Left lung (tissue), 4 donors: ENCODE measurements at regions not wholly inside any gene's neighbourhood (a gene's known extent, or its start where the extent isn't known, plus 50 kb on each side); places are given as distances from the start of the nearest gene placed in this dataset.

Experiments used
- ATAC-seq: fragments of 200-7000 bp; cut with Tn5 transposase; one replicate; pipeline ENCODE4 v1.9.1; 2020; ENCODE audit warnings: moderate library complexity
- DNase-seq, 4 donors: peaks; one replicate each; pipeline ENCODE4 v3.0.0-alpha.2; 2013 to 2020
- H3K27ac ChIP-seq, 2 donors: fragments of 200-600 bp; sonication (generic) in 1 of 2; one replicate each; pipeline versions ENCODE4 v1.5.0 to v1.8.0; 2020 to 2021
- H3K27me3 ChIP-seq, 2 donors: fragments of 200-600 bp; sonication (generic) in 1 of 2; one replicate each; pipeline versions ENCODE4 v1.5.0 to v1.8.0; 2020 to 2021
- H3K36me3 ChIP-seq, 2 donors: fragments of 200-600 bp; sonication (generic) in 1 of 2; one replicate each; pipeline versions ENCODE4 v1.5.0 to v1.8.0; 2020 to 2021
- H3K4me1 ChIP-seq, 2 donors: fragments of 200-600 bp; one replicate each; pipeline ENCODE4 v1.8.0; 2021
- H3K4me3 ChIP-seq, 2 donors: fragments of 200-600 bp; sonication (generic) in 1 of 2; one replicate each; pipeline versions ENCODE4 v1.5.0 to v1.8.0; 2020 to 2021; ENCODE audit warnings: mild to moderate bottlenecking in 1 of 2
- H3K9me3 ChIP-seq, 2 donors: fragments of 200-600 bp; sonication (generic) in 1 of 2; one replicate each; pipeline versions ENCODE4 v1.5.0 to v1.8.0; 2020 to 2021
- CTCF ChIP-seq, 2 donors: fragments of 200-600 bp; sonication (generic) in 1 of 2; IDR thresholded peaks; one replicate each; pipeline versions ENCODE4 v1.5.0 to v1.8.0; 2021; ENCODE audit warnings: antibody characterized with exemption in 2 of 2
- intact Hi-C, 2 donors: fragments of 100-400 bp; cut with DNase I; formaldehyde crosslinking; loops; one replicate each; pipeline versions ENCODE4 v1.11.2 to v1.14.2; 2022
- donor health status: DM: no; HTN: yes; CAD: no.
- donor health status: DM: no; HTN: no; CAD: no.

DNA sequence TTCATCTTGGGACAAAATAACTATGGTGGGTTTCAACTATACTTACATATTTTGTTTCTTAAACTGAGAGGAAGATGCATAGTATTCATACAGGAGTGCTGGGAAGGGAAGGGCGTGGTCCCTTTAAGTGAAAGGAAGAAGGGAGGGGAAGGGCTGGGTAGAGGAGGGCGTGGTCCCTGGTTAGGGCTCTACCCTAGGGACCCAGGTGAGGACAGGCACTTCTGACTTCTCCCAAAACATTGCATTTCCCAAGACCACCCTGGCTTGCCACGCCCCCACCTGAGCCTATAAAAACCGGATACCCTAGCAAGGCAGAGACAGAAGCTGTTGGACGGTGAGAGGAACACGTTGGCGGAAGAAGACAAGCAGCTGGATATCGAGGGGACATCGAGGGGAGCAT is 157.6 kb upstream of the PLXNA4 start:
- Histone ChIP-seq H3K4me3 (no peak overlapping the region), H3K27ac (no peak overlapping the region), H3K36me3 (no peaks in the 10 kb centered on the region), H3K27me3 (peaks cover 0 to 2% of the 10 kb centered on the region in 2 donors), H3K9me3 (no peaks in the 10 kb centered on the region), H3K4me1 (no peaks in the 10 kb centered on the region)
- DNase-seq (no peak), ATAC-seq (no peak)
- intact Hi-C loops = no loop called here
- TF ChIP-seq CTCF (IDR thresholded peaks at IDR 0.05) = no peak

DNA sequence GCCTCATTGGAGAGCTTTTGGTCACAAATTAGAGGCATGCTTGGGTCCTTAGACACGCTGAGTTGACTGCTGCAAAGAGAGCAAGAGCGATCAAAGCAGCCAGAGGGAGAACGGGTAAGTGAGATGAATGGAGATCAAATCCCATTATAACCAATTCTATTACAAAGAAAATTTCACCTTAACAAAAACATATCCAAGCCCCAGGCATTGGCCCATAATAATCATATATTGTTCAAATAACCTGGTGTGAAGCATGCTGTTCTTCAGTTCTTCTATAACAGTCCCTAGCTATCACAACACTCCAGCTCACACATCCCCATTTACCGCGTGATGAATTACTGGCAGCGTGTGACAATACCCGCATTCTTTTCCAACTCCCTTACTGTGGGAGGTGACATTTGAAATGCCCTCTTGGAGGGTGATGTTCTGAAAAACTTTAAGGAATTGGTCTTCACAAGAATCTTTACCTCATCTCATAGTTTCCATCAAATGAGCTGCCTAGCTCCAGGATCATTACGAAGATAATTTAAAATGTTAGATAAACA is 156.1 kb upstream of the PLXNA4 start:
- Histone ChIP-seq H3K4me1 (no peaks in the 10 kb centered on the region), H3K4me3 (no peak overlapping the region), H3K27me3 (peaks cover 0 to 3% of the 10 kb centered on the region in 2 donors), H3K27ac (no peak overlapping the region), H3K36me3 (no peaks in the 10 kb centered on the region), H3K9me3 (no peaks in the 10 kb centered on the region)
- intact Hi-C loops = no loop called here
- no peak for ATAC-seq
- no peak for DNase-seq
- TF ChIP-seq CTCF (IDR thresholded peaks at IDR 0.05) = no peak

GRCh38 chr7:132730105-132730504 is 153.8 kb upstream of the PLXNA4 start:
- ATAC-seq (no peak), DNase-seq (no peak)
- H3K36me3 ChIP-seq = no peaks in the 10 kb centered on the region
- H3K27ac ChIP-seq = no peak overlapping the region
- H3K4me1 ChIP-seq = no peaks in the 10 kb centered on the region
- H3K4me3 ChIP-seq = no peak overlapping the region
- intact Hi-C loops = no loop called here
- H3K9me3 ChIP-seq = no peaks in the 10 kb centered on the region
- no peak for TF ChIP-seq CTCF (IDR thresholded peaks at IDR 0.05)
- peaks cover 0 to 3% of the 10 kb centered on the region in 2 donors for H3K27me3 ChIP-seq

DNA sequence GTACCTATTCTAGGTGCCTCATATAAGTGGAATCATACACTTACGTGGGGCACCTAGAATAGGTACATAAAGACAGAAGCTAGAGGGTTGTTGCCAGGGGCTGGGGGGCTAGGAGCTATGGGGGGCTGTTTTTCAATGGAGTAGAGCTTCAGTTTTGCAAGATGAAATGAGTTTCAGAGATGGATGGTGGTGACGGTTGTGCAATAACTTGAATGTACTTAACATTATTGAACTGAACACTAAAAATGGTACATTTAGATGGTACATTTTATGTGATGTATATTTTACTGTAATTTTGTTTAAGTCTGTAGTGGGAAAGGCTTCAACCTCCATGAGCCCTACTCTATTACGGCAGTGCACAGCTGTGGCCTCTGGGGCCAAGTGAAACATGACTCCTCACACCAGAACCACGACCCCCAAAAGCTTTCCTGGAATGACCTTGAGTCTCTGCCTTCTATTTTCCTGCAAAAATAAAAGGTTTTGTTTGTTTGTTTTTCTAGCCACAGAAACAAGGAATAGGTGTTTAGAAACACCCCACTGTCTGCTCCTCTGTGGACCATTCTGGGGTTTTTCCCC is 147.3 kb upstream of the PLXNA4 start:
- DNase-seq (no peak), ATAC-seq (no peak)
- no peak overlapping the region for H3K27ac ChIP-seq
- no peak overlapping the region for H3K4me3 ChIP-seq
- no peaks in the 10 kb centered on the region for H3K36me3 ChIP-seq
- no peak for TF ChIP-seq CTCF (IDR thresholded peaks at IDR 0.05)
- H3K27me3 ChIP-seq = no peaks in the 10 kb centered on the region
- peaks cover 2 to 8% of the 10 kb centered on the region in 2 donors for H3K9me3 ChIP-seq
- intact Hi-C loops = no loop called here
- no peaks in the 10 kb centered on the region for H3K4me1 ChIP-seq

DNA sequence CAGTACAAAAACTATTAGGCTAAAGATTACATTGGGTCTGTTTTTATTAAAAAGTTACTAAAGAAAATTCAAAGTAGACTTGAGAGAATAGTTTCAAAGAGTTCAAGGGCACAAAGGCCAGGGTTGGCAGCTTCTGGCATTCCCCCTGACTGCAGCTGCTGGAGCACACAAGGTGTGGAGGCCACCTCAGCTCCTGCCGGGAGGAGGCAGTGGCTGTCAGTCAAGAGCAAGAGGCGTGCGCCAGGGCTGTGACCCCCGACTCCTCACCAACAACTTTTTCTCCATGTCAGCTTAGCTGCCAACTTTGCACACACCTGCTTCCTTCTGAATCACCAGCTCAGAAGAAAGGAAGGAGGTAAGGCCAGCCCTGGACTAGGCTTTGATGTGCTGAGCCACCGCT is 144.6 kb upstream of the PLXNA4 start:
- TF ChIP-seq CTCF (IDR thresholded peaks at IDR 0.05) = no peak
- no peak overlapping the region for H3K4me3 ChIP-seq
- H3K4me1 ChIP-seq = no peaks in the 10 kb centered on the region
- no peaks in the 10 kb centered on the region for H3K36me3 ChIP-seq
- peaks cover 2 to 8% of the 10 kb centered on the region in 2 donors for H3K9me3 ChIP-seq
- DNase-seq (no peak), ATAC-seq (no peak)
- H3K27me3 ChIP-seq = no peaks in the 10 kb centered on the region
- intact Hi-C loops = no loop called here
- H3K27ac ChIP-seq = no peak overlapping the region
